ENCODE measurements at regions not wholly inside any gene's neighbourhood (a gene's known extent, or its start where the extent isn't known, plus 50 kb on each side); places are given as distances from the start of the nearest gene placed in this dataset. TPM values are rescaled to one million over a fixed set of nuclear protein-coding genes. Genes with fewer than 3 reads are reported as not detected.

DNA sequence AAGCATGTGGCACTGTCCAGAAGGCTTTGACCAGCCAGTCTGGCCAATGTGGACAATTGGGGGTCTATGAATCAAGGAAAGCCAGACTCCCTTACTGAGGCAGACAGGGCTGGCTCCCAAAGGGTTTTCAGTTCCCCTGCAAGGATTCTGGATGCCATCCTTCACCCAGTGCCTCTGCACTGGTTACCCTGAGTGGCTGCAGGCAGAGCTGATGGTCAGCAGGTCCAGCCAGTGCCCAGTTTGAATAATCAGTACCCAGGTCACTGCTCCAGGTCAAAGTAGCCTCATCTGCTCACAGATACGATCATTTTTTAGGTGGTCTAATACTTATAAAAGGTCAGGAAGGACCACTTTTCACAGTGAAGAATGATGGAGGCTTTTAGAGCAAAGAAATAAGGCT is 52.2 kb upstream of the MAMLD1 start:
- no peaks in the 10 kb centered on the region for H3K27me3 ChIP-seq

DNA sequence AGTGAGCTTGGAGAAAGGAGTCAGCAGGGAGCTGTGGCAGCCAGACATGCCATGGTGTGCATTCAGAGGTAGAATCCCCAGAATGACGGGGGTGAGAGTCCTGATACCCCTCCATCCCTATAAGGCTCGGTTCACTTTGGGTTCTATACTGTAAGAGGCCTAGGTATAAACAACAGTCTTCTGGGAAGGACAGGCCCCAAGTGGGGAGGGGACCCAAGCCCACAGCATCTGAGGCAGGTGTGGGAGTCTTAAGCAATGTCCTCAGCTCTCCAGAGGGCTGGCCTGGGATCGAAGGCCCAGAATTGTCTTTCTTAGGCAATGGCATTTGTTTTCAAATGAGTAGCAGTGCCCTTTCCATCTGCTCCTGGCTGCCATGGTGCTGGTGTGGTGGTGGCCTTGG is 50.2 kb upstream of the MAMLD1 start:
- no peak overlapping the region for H3K27ac ChIP-seq
- no peaks in the 10 kb centered on the region for H3K4me1 ChIP-seq
- no peaks in the 10 kb centered on the region for H3K36me3 ChIP-seq (replicated peaks in 1 of 2; ENCODE audit: insufficient read depth in 1 of 2, low read depth in 2 of 2)
- intact Hi-C loops (cut with DNase I), result no loop called here
- no peaks in the 10 kb centered on the region for H3K9me3 ChIP-seq
- DNase-seq (no peak), ATAC-seq (no peak)
- no peaks in the 10 kb centered on the region for H3K27me3 ChIP-seq
- TF ChIP-seq POLR2A (IDR thresholded peaks at IDR 0.05), result no peak
- TF ChIP-seq, protein P1, sequence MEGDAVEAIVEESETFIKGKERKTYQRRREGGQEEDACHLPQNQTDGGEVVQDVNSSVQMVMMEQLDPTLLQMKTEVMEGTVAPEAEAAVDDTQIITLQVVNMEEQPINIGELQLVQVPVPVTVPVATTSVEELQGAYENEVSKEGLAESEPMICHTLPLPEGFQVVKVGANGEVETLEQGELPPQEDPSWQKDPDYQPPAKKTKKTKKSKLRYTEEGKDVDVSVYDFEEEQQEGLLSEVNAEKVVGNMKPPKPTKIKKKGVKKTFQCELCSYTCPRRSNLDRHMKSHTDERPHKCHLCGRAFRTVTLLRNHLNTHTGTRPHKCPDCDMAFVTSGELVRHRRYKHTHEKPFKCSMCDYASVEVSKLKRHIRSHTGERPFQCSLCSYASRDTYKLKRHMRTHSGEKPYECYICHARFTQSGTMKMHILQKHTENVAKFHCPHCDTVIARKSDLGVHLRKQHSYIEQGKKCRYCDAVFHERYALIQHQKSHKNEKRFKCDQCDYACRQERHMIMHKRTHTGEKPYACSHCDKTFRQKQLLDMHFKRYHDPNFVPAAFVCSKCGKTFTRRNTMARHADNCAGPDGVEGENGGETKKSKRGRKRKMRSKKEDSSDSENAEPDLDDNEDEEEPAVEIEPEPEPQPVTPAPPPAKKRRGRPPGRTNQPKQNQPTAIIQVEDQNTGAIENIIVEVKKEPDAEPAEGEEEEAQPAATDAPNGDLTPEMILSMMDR (IDR thresholded peaks at IDR 0.05), result no peak
- no peak overlapping the region for H3K4me3 ChIP-seq
- 50 to 67% methylated on average over 2 to 3 of the region's 3 CpGs for WGBS, 2 donors

More for the DNA sequence above, 52.2 kb upstream of the MAMLD1 start:
- intact Hi-C loops (cut with DNase I), result no loop called here
- H3K27ac ChIP-seq, result no peak overlapping the region
- H3K9me3 ChIP-seq, result no peaks in the 10 kb centered on the region
- no peak for ATAC-seq
- H3K4me3 ChIP-seq, result no peak overlapping the region
- H3K4me1 ChIP-seq, result no peaks in the 10 kb centered on the region
- H3K36me3 ChIP-seq (replicated peaks in 1 of 2; ENCODE audit: insufficient read depth in 1 of 2, low read depth in 2 of 2), result no peaks in the 10 kb centered on the region
- TF ChIP-seq, protein P1 (IDR thresholded peaks at IDR 0.05), result no peak
- no peak for TF ChIP-seq POLR2A (IDR thresholded peaks at IDR 0.05)
- no peak for DNase-seq
- 80 to 100% methylated on average over 1 of the region's 1 CpG for WGBS, 2 donors

MicroRNAs in the stretch of these regions (microRNA counts, 767-probe panel; counts per million panel counts)
- microRNA hsa-miR-2114-5p, result 0 to 736 counts per million in 2 donors

Small RNAs in the stretch of these regions (microRNA-seq; reads per million reads assigned to microRNA genes)
- 2.2 to 12.6 reads per million in 2 donors for gene MIR2114 (ENCODE audit: borderline number of aligned reads in 2 of 2, borderline replicate concordance in 2 of 2)

Small RNAs in the stretch of these regions (small RNA-seq; reads per million reads assigned to genes)
- not detected for gene MIR2114
